ENCODE measurements at regions not wholly inside any gene's neighbourhood (a gene's known extent, or its start where the extent isn't known, plus 50 kb on each side); places are given as distances from the start of the nearest gene placed in this dataset.

- Histone ChIP-seq H3K9me3 (ENCODE audit: control insufficient read depth, low read length) (no peaks in the 10 kb centered on the region), H3K4me1 (ENCODE audit: control insufficient read depth, insufficient read depth, low read length) (peaks cover 5% of the 10 kb centered on the region), H3K36me3 (ENCODE audit: control insufficient read depth, insufficient read depth, low read length, severe bottlenecking) (no peaks in the 10 kb centered on the region), H3K4me3 (ENCODE audit: low read length) (no peak overlapping the region), H3K27me3 (replicated peaks; ENCODE audit: control insufficient read depth, insufficient read depth, low read length) (no peaks in the 10 kb centered on the region), H3K9ac (ENCODE audit: low read length) (no peak overlapping the region)
- DNase-seq (ENCODE audit: low read depth): no peak
Observed at GRCh38 chr6:119986934-119987549, 637.5 kb upstream of the MAN1A1 start.

DNA sequence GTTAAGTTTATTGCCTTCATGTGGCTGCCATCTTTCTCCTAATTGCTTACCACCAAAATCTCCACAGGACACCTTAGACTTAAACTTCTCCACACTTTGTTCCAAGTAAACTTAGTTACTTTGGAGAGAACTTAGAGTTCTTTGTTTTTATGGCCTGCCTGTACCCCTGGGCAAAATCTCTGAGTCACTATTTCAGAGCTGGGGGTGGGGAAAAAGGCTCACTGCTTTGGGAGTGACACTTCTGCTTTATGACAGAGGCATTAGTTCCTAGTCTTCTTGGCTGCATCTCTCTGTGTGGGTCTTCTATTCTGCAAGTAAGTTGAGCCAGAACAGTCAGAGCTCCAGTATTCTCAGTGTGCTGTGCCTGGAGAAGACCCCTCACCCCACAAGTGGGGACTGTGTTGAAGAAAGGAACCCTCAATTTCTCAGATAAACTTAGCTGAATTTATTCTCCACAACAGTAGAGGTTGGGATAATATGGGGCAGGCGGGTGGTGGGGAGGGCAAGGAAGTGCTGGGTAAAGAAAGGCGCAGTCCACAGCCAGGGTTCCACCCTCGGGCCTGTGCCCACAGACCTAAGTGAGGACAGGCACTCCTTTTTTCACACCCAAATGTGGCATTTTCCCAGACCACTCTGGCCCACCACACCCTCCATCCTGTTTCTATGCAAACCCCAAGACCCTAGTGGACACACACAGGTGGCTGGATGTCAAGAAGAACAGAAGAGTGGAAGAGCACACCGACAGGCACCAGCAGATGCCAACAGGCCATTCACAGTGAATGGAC lies 636.6 kb upstream of the MAN1A1 start:
- Histone ChIP-seq H3K9me3 (ENCODE audit: control insufficient read depth, low read length) (no peaks in the 10 kb centered on the region), H3K36me3 (ENCODE audit: control insufficient read depth, insufficient read depth, low read length, severe bottlenecking) (no peaks in the 10 kb centered on the region), H3K4me3 (ENCODE audit: low read length) (no peak overlapping the region), H3K27me3 (replicated peaks; ENCODE audit: control insufficient read depth, insufficient read depth, low read length) (no peaks in the 10 kb centered on the region), H3K9ac (ENCODE audit: low read length) (no peak overlapping the region), H3K4me1 (ENCODE audit: control insufficient read depth, insufficient read depth, low read length) (peaks cover 5% of the 10 kb centered on the region)
- no peak for DNase-seq (ENCODE audit: low read depth)

GRCh38 chr6:119980802-119981201 lies 631.2 kb upstream of the MAN1A1 start:
- Histone ChIP-seq H3K9me3 (ENCODE audit: control insufficient read depth, low read length) (no peaks in the 10 kb centered on the region), H3K36me3 (ENCODE audit: control insufficient read depth, insufficient read depth, low read length, severe bottlenecking) (no peaks in the 10 kb centered on the region)

DNA sequence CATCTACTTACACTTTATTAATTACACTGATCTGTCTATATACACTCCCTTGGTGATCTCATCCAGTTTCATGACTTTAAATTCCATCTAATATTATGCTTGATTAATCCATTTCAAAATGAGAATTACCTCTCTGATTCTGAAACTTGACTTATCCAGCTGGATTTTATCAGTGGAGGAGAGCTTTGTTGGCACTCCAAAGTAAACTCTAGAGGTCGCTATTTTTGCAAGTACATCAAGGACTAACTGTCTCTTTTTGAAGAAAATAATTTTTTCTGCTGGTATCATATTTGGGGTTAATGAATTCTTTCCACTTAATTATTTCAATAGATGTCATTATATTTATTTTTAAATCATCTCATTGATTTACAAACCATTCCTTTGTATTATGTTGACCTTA lies 630.3 kb upstream of the MAN1A1 start:
- Histone ChIP-seq H3K4me1 (ENCODE audit: control insufficient read depth, insufficient read depth, low read length) (peaks cover 6% of the 10 kb centered on the region), H3K36me3 (ENCODE audit: control insufficient read depth, insufficient read depth, low read length, severe bottlenecking) (no peaks in the 10 kb centered on the region), H3K4me3 (ENCODE audit: low read length) (no peak overlapping the region), H3K9me3 (ENCODE audit: control insufficient read depth, low read length) (no peaks in the 10 kb centered on the region), H3K9ac (ENCODE audit: low read length) (no peak overlapping the region), H3K27me3 (replicated peaks; ENCODE audit: control insufficient read depth, insufficient read depth, low read length) (no peaks in the 10 kb centered on the region)
- peak; percentile 19 for DNase-seq (ENCODE audit: low read depth)

More at GRCh38 chr6:119980802-119981201, 631.2 kb upstream of the MAN1A1 start:
- Histone ChIP-seq H3K27me3 (replicated peaks; ENCODE audit: control insufficient read depth, insufficient read depth, low read length) (no peaks in the 10 kb centered on the region), H3K4me1 (ENCODE audit: control insufficient read depth, insufficient read depth, low read length) (peaks cover 7% of the 10 kb centered on the region), H3K4me3 (ENCODE audit: low read length) (no peak overlapping the region), H3K9ac (ENCODE audit: low read length) (no peak overlapping the region)
- no peak for DNase-seq (ENCODE audit: low read depth)

DNA sequence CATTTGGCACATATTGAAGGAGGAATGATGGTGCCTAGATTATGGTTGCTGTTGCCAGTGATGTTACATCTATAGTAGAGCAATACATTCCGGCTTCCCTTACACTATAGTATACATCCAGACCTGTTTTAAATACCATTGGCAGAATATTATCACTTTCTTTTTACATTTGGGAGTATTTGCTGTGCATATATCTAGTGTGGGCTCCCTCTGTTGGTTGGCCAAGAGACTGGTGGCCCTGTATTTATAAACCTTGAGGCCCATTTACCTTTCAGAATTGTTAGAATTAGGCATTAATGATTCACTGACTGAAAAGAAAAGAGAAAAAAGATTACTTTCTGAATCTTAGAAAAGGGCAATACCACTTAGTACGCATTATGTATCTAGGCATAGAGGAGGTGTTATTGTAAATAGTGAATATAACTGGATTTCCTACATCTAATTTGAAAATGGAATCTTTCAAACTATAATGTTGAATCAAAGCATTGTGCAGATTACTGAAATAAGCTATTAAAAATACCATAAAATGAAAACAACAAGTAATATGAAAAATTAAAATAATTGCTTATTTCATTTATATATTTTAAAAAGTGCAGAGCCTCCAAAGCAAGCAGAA lies 628.8 kb upstream of the MAN1A1 start:
- Histone ChIP-seq H3K4me3 (ENCODE audit: low read length) (no peak overlapping the region), H3K4me1 (ENCODE audit: control insufficient read depth, insufficient read depth, low read length) (peaks cover 6% of the 10 kb centered on the region), H3K9me3 (ENCODE audit: control insufficient read depth, low read length) (no peaks in the 10 kb centered on the region), H3K9ac (ENCODE audit: low read length) (no peak overlapping the region), H3K36me3 (ENCODE audit: control insufficient read depth, insufficient read depth, low read length, severe bottlenecking) (no peaks in the 10 kb centered on the region), H3K27me3 (replicated peaks; ENCODE audit: control insufficient read depth, insufficient read depth, low read length) (no peaks in the 10 kb centered on the region)
- DNase-seq (ENCODE audit: low read depth): peak; percentile 71

DNA sequence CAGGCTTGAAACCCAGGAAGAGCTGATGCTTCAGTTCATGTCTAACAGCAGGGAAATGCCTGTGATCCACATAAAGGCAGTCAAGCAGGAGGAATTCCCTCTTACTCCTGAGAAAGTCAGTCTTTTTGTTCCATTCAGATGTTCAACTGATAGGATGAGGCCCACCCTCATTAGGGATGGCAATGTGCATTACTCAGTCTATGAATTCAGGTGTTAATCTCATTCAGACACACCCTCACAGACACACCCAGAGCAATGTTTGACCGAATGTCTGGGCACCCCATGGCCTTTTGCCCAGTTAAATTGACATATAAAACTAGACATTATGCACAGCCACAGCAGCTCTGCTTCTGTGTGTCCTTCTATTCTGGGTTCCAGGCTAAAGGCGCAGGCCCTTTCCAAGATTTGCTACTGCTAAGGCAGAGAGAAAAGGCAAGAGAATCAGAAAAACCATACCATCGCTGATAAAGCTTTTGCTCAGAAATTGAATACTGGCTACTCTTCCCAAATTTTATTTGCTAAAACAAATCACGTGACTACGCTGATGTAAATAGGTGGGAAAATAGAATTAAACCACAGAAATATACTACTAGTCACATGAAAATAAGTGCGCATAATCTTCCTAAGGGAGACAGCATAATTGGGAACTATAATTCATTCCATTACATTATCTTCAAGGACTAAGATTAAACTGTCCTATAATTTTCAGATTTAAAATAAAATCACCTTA lies 625.0 kb upstream of the MAN1A1 start:
- Histone ChIP-seq H3K36me3 (ENCODE audit: control insufficient read depth, insufficient read depth, low read length, severe bottlenecking) (no peaks in the 10 kb centered on the region), H3K9ac (ENCODE audit: low read length) (no peak overlapping the region), H3K4me3 (ENCODE audit: low read length) (no peak overlapping the region), H3K9me3 (ENCODE audit: control insufficient read depth, low read length) (no peaks in the 10 kb centered on the region), H3K4me1 (ENCODE audit: control insufficient read depth, insufficient read depth, low read length) (peaks cover 5% of the 10 kb centered on the region), H3K27me3 (replicated peaks; ENCODE audit: control insufficient read depth, insufficient read depth, low read length) (no peaks in the 10 kb centered on the region)
- no peak for DNase-seq (ENCODE audit: low read depth)

DNA sequence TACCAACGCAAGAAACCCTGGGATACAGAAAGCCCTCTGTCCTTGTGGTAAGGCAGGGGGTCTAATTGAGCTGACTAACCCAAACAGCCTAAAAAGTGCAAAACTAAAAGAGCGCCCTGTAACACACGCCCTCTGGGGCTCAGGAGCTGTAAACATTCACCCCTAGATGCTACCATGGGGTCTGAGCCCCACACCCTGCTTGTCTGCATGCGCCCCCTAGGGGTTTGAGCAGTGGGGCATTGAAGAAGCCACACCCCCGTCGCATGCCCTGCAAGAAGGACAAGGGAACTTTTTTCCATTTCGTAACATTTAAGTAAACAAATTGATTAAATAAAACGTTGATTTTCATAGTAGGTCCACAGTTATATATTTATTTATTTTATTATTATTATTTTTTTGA lies 616.9 kb upstream of the MAN1A1 start:
- Histone ChIP-seq H3K4me1 (ENCODE audit: control insufficient read depth, insufficient read depth, low read length) (no peaks in the 10 kb centered on the region), H3K27me3 (replicated peaks; ENCODE audit: control insufficient read depth, insufficient read depth, low read length) (no peaks in the 10 kb centered on the region), H3K4me3 (ENCODE audit: low read length) (no peak overlapping the region), H3K36me3 (ENCODE audit: control insufficient read depth, insufficient read depth, low read length, severe bottlenecking) (no peaks in the 10 kb centered on the region), H3K9me3 (ENCODE audit: control insufficient read depth, low read length) (no peaks in the 10 kb centered on the region), H3K9ac (ENCODE audit: low read length) (no peak overlapping the region)
- no peak for DNase-seq (ENCODE audit: low read depth)

- H3K4me1 ChIP-seq (ENCODE audit: control insufficient read depth, insufficient read depth, low read length): peaks cover 2% of the 10 kb centered on the region
- H3K4me3 ChIP-seq (ENCODE audit: low read length): no peak overlapping the region
- no peak overlapping the region for H3K9ac ChIP-seq (ENCODE audit: low read length)
- no peaks in the 10 kb centered on the region for H3K27me3 ChIP-seq (replicated peaks; ENCODE audit: control insufficient read depth, insufficient read depth, low read length)
- H3K9me3 ChIP-seq (ENCODE audit: control insufficient read depth, low read length): no peaks in the 10 kb centered on the region
- no peak for DNase-seq (ENCODE audit: low read depth)
- H3K36me3 ChIP-seq (ENCODE audit: control insufficient read depth, insufficient read depth, low read length, severe bottlenecking): no peaks in the 10 kb centered on the region
Observed at GRCh38 chr6:119965900-119966299, 616.3 kb upstream of the MAN1A1 start.

DNA sequence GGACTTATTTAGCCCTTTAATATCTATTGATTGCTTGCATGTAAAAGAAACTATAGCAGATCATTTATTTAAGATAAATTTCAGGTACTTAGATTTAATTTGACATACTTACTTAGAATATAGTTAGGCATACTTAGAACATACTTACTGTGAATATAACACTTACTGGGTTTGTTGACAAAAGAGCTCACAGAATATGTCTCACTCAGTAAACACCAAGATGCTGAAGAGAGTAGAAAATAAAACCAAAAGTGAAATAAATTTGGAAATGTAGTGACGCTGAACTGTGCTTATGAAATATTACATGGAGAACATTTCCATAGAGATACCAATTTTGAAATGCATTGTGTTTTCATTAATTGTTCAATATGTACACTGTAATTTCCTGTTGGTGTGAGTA lies 615.4 kb upstream of the MAN1A1 start:
- H3K27me3 ChIP-seq (replicated peaks; ENCODE audit: control insufficient read depth, insufficient read depth, low read length): no peaks in the 10 kb centered on the region
- no peaks in the 10 kb centered on the region for H3K36me3 ChIP-seq (ENCODE audit: control insufficient read depth, insufficient read depth, low read length, severe bottlenecking)
- no peak for DNase-seq (ENCODE audit: low read depth)
- no peaks in the 10 kb centered on the region for H3K9me3 ChIP-seq (ENCODE audit: control insufficient read depth, low read length)
- peaks cover 11% of the 10 kb centered on the region for H3K4me1 ChIP-seq (ENCODE audit: control insufficient read depth, insufficient read depth, low read length)
- no peak overlapping the region for H3K4me3 ChIP-seq (ENCODE audit: low read length)
- H3K9ac ChIP-seq (ENCODE audit: low read length): no peak overlapping the region

DNA sequence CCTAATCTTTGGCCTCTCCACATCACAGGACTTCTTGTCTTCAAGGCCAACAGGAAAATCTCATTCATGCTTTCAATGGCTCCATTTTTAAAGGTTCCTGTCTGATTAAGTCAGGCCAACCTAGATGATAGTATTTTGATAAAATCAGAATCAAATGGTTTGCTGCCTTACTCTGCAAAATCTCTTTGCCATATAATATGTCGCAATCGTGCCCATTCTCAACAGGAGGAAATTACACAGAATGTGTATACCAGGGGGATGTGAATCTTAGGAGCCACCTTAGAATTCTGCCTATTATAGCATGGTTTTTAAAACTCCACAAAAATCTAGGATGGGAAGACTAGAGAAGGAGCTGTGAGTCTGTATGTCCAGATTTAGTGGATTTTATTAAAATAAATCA lies 612.9 kb upstream of the MAN1A1 start:
- DNase-seq (ENCODE audit: low read depth): no peak
- no peak overlapping the region for H3K9ac ChIP-seq (ENCODE audit: low read length)
- no peak overlapping the region for H3K4me3 ChIP-seq (ENCODE audit: low read length)
- H3K36me3 ChIP-seq (ENCODE audit: control insufficient read depth, insufficient read depth, low read length, severe bottlenecking): no peaks in the 10 kb centered on the region
- peaks cover 14% of the 10 kb centered on the region for H3K4me1 ChIP-seq (ENCODE audit: control insufficient read depth, insufficient read depth, low read length)
- H3K9me3 ChIP-seq (ENCODE audit: control insufficient read depth, low read length): no peaks in the 10 kb centered on the region
- no peaks in the 10 kb centered on the region for H3K27me3 ChIP-seq (replicated peaks; ENCODE audit: control insufficient read depth, insufficient read depth, low read length)

- no peaks in the 10 kb centered on the region for H3K36me3 ChIP-seq (ENCODE audit: control insufficient read depth, insufficient read depth, low read length, severe bottlenecking)
- H3K9ac ChIP-seq (ENCODE audit: low read length): no peak overlapping the region
- DNase-seq (ENCODE audit: low read depth): no peak
- no peaks in the 10 kb centered on the region for H3K27me3 ChIP-seq (replicated peaks; ENCODE audit: control insufficient read depth, insufficient read depth, low read length)
- no peaks in the 10 kb centered on the region for H3K9me3 ChIP-seq (ENCODE audit: control insufficient read depth, low read length)
- H3K4me3 ChIP-seq (ENCODE audit: low read length): no peak overlapping the region
- H3K4me1 ChIP-seq (ENCODE audit: control insufficient read depth, insufficient read depth, low read length): peaks cover 14% of the 10 kb centered on the region
Observed at GRCh38 chr6:119961450-119961849, 611.9 kb upstream of the MAN1A1 start.

Data from adipocyte (in vitro differentiated cells).